Mucosa of descending colon (tissue), 3 donors: ENCODE measurements at regions not wholly inside any gene's neighbourhood (a gene's known extent, or its start where the extent isn't known, plus 50 kb on each side); places are given as distances from the start of the nearest gene placed in this dataset.
"Not testable (repeated sequence)": the region's sequence is repeated elsewhere in the genome, so short reads cannot be mapped to it uniquely, and the experiment has no call there.

Experiments
- ATAC-seq: fragments of 200-7000 bp; cut with Tn5 transposase; one replicate; pipeline ENCODE4 v1.9.1; 2020; ENCODE audit warnings: mild to moderate bottlenecking, moderate library complexity
- DNase-seq, 3 donors: peaks; one replicate each; pipeline ENCODE4 v3.0.0-alpha.2; 2020
- H3K36me3 ChIP-seq: fragments of 200-600 bp; one replicate; pipeline ENCODE4 v1.8.0; 2021; ENCODE audit warnings: low read depth, mild to moderate bottlenecking
- H3K4me1 ChIP-seq: fragments of 200-600 bp; one replicate; pipeline ENCODE4 v1.8.0; 2021; ENCODE audit warnings: low read depth, mild to moderate bottlenecking
- H3K4me3 ChIP-seq: fragments of 200-600 bp; one replicate; pipeline ENCODE4 v1.8.0; 2021; ENCODE audit warnings: mild to moderate bottlenecking
- H3K9me3 ChIP-seq: fragments of 200-600 bp; one replicate; pipeline ENCODE4 v1.8.0; 2021; ENCODE audit warnings: mild to moderate bottlenecking
- intact Hi-C, 2 donors: fragments of 100-400 bp; cut with DNase I in 1 of 2; cut with micrococcal nuclease in 1 of 2; formaldehyde crosslinking; loops; one replicate each; pipeline versions ENCODE4 v1.11.0 to v1.11.1; 2022; cut with DNase I, micrococcal nuclease
- donor health status: DM: no; HTN: no; CAD: no; lungs with moderate emphysema.
- donor health status: DM: no; HTN: no; CAD: no.
- donor health status: DM: no; HTN: yes; CAD: no.

- H3K4me1 ChIP-seq, intact Hi-C loops, H3K4me3 ChIP-seq, H3K36me3 ChIP-seq, H3K9me3 ChIP-seq: not testable (repeated sequence)
- DNase-seq (peak; percentile 54 to 69 (median 69)), ATAC-seq (peak; percentile 85)
Measured at GRCh38 chr2:87483093-87483680, 264.7 kb upstream of the PLGLB2 start.

GRCh38 chr2:87484363-87484762 is 263.5 kb upstream of the PLGLB2 start:
- intact Hi-C loops, H3K4me3 ChIP-seq: not testable (repeated sequence)
- ATAC-seq: peak; percentile 76

GRCh38 chr2:87485455-87485854 is 262.4 kb upstream of the PLGLB2 start:
- ATAC-seq, H3K36me3 ChIP-seq, intact Hi-C loops, H3K9me3 ChIP-seq, H3K4me1 ChIP-seq, H3K4me3 ChIP-seq, DNase-seq: not testable (repeated sequence)

More at GRCh38 chr2:87484363-87484762, 263.5 kb upstream of the PLGLB2 start:
- not testable (repeated sequence) for H3K36me3 ChIP-seq, DNase-seq, H3K9me3 ChIP-seq, H3K4me1 ChIP-seq

- H3K4me3 ChIP-seq, H3K36me3 ChIP-seq, intact Hi-C loops, H3K9me3 ChIP-seq, H3K4me1 ChIP-seq: not testable (repeated sequence)
- ATAC-seq (peak; percentile 72), DNase-seq (peak in 1 of 3 donors; percentile 50)
Measured at GRCh38 chr2:87485884-87486283, 262.0 kb upstream of the PLGLB2 start.

GRCh38 chr2:87486413-87486812 is 261.5 kb upstream of the PLGLB2 start:
- H3K4me1 ChIP-seq, H3K4me3 ChIP-seq, ATAC-seq, H3K9me3 ChIP-seq, H3K36me3 ChIP-seq, intact Hi-C loops, DNase-seq: not testable (repeated sequence)

- H3K36me3 ChIP-seq, H3K4me3 ChIP-seq, H3K9me3 ChIP-seq, intact Hi-C loops, H3K4me1 ChIP-seq, DNase-seq, ATAC-seq: not testable (repeated sequence)
Measured at GRCh38 chr2:87488021-87488420, 259.9 kb upstream of the PLGLB2 start.

- H3K4me3 ChIP-seq, intact Hi-C loops, ATAC-seq, H3K36me3 ChIP-seq, H3K9me3 ChIP-seq, DNase-seq, H3K4me1 ChIP-seq: not testable (repeated sequence)
Measured at GRCh38 chr2:87488991-87489390, 258.9 kb upstream of the PLGLB2 start.

GRCh38 chr2:87494846-87495245 is 253.0 kb upstream of the PLGLB2 start:
- ATAC-seq, H3K4me3 ChIP-seq, H3K4me1 ChIP-seq, DNase-seq, H3K36me3 ChIP-seq, intact Hi-C loops, H3K9me3 ChIP-seq: not testable (repeated sequence)

- intact Hi-C loops, H3K4me3 ChIP-seq, H3K4me1 ChIP-seq, H3K36me3 ChIP-seq, ATAC-seq, H3K9me3 ChIP-seq, DNase-seq: not testable (repeated sequence)
Measured at GRCh38 chr2:87495455-87495854, 252.4 kb upstream of the PLGLB2 start.

GRCh38 chr2:87496036-87497006 is 251.6 kb upstream of the PLGLB2 start:
- H3K9me3 ChIP-seq, H3K4me1 ChIP-seq, H3K36me3 ChIP-seq, H3K4me3 ChIP-seq, DNase-seq, intact Hi-C loops: not testable (repeated sequence)
- peak; percentile 96 for ATAC-seq

GRCh38 chr2:87497135-87497534 is 250.8 kb upstream of the PLGLB2 start:
- H3K36me3 ChIP-seq, H3K4me3 ChIP-seq, H3K9me3 ChIP-seq, intact Hi-C loops, H3K4me1 ChIP-seq, DNase-seq: not testable (repeated sequence)
- peak; percentile 29 for ATAC-seq

- H3K9me3 ChIP-seq, H3K4me1 ChIP-seq, DNase-seq, intact Hi-C loops, H3K4me3 ChIP-seq, ATAC-seq, H3K36me3 ChIP-seq: not testable (repeated sequence)
Measured at GRCh38 chr2:87497700-87498099, 250.2 kb upstream of the PLGLB2 start.

GRCh38 chr2:87498169-87498853 is 249.6 kb upstream of the PLGLB2 start:
- DNase-seq, H3K4me3 ChIP-seq, H3K36me3 ChIP-seq, ATAC-seq, H3K4me1 ChIP-seq, intact Hi-C loops, H3K9me3 ChIP-seq: not testable (repeated sequence)

- H3K4me1 ChIP-seq, intact Hi-C loops, DNase-seq, H3K9me3 ChIP-seq, H3K4me3 ChIP-seq, H3K36me3 ChIP-seq, ATAC-seq: not testable (repeated sequence)
Measured at GRCh38 chr2:87498854-87499238, 249.0 kb upstream of the PLGLB2 start.
